ENCODE measurements at regions not wholly inside any gene's neighbourhood (a gene's known extent, or its start where the extent isn't known, plus 50 kb on each side); places are given as distances from the start of the nearest gene placed in this dataset.

DNA sequence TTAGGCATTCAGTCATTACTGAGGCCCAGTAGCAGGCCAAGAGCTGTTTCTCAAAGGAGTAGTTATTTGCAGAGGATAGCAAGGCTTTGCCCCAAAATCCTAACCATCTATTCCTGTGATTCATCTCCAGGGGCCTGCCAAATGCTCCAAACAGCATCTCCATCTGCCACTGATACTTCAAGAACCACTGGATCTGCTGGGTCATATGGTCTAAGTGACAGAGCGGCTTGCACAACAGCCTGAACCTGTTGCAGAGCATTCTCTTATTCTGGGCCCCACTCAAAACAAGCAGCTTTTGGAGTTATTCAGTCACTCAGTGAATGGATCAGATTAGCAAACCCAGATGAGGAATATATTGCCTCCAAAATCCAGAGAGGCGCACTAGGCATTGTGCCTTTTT, 68.8 kb upstream of the ALDH1A3 start:
- Histone ChIP-seq H3K36me3 (replicated peaks in 1 of 2; ENCODE audit: control insufficient read depth in 1 of 2, insufficient read depth in 2 of 2, low read length in 1 of 2) (no peaks in the 10 kb centered on the region), H4K20me1 (ENCODE audit: insufficient read depth) (no peaks in the 10 kb centered on the region), H3K79me2 (ENCODE audit: insufficient read depth) (no peaks in the 10 kb centered on the region), H3F3A (replicated peaks; ENCODE audit: insufficient read depth) (peaks cover 7% of the 10 kb centered on the region), H2AFZ (ENCODE audit: low read depth) (no peak overlapping the region), H3K9ac (no peak overlapping the region), H3K9me3 (no peaks in the 10 kb centered on the region), H3K4me2 (no peak overlapping the region), H3K9me2 (no peaks in the 10 kb centered on the region), H3K4me3 (ENCODE audit: low read depth in 2 of 2, low read length in 1 of 2) (no peak overlapping the region), H3K4me1 (ENCODE audit: control insufficient read depth in 1 of 2, insufficient read depth in 2 of 2, low read depth in 1 of 2, low read length in 1 of 2) (peaks cover 0 to 5% of the 10 kb centered on the region in 2 experiments; a peak in 1 of 4 replicates), H3K27ac (ENCODE audit: low read depth in 2 of 2, low read length in 1 of 2) (no peak overlapping the region), H3K27me3 (ENCODE audit: insufficient read depth) (no peaks in the 10 kb centered on the region)
- ChIA-PET CTCF (interaction anchor here (1.8 kb wide), 1 partner anchor 9 kb away, joined by 4 read pairs; no protein-coding TSS in a partner anchor), POLR2A (no interaction called here)
- WGBS (ENCODE audit: low lambda C conversion rate), result 88% methylated on average over 2 of the region's 2 CpGs
- no peak for DNase-seq
- TF ChIP-seq GABPA (IDR thresholded peaks at IDR 0.05; ENCODE audit: low read depth) (no peak), JUND (IDR thresholded peaks at IDR 0.05) (no peak), POLR2AphosphoS5 (IDR thresholded peaks at IDR 0.05; ENCODE audit: low read depth, low read length) (no peak), FOSL2 (IDR thresholded peaks at IDR 0.05; ENCODE audit: borderline replicate concordance, low read depth) (no peak), SIN3A (IDR thresholded peaks at IDR 0.05; ENCODE audit: borderline replicate concordance, low read depth, low read length) (no peak), TCF12 (IDR thresholded peaks at IDR 0.05) (no peak), ZBTB33 (IDR thresholded peaks at IDR 0.05; ENCODE audit: borderline replicate concordance, low read depth) (no peak)

DNA sequence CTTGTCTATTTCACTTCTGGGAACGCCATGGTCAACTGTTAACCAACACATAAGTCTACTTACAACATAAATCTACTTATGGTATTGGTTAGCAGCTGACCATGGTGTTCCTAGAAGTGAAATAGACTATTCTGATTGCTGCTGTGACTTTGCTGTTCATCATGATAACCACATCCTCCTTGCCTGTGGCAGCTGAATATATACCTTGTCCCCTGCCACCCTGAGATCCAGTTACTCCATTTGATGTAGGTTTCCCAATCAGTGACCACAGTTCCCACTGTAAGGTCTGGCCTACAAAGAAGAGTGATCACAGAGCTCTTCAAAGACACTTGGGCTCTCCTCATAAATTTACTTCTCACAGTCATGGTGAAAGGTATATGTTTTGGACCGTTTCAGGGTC, 66.8 kb upstream of the ALDH1A3 start:
- Histone ChIP-seq H3K4me1 (ENCODE audit: control insufficient read depth in 1 of 2, insufficient read depth in 2 of 2, low read depth in 1 of 2, low read length in 1 of 2) (peaks cover 0 to 5% of the 10 kb centered on the region in 2 experiments; a peak in 1 of 4 replicates), H3F3A (replicated peaks; ENCODE audit: insufficient read depth) (peaks cover 4% of the 10 kb centered on the region), H3K79me2 (ENCODE audit: insufficient read depth) (no peaks in the 10 kb centered on the region), H3K9me2 (no peaks in the 10 kb centered on the region), H3K36me3 (replicated peaks in 1 of 2; ENCODE audit: control insufficient read depth in 1 of 2, insufficient read depth in 2 of 2, low read length in 1 of 2) (no peaks in the 10 kb centered on the region), H3K27ac (ENCODE audit: low read depth in 2 of 2, low read length in 1 of 2) (no peak overlapping the region), H3K4me3 (ENCODE audit: low read depth in 2 of 2, low read length in 1 of 2) (no peak overlapping the region), H4K20me1 (ENCODE audit: insufficient read depth) (no peaks in the 10 kb centered on the region), H3K27me3 (ENCODE audit: insufficient read depth) (no peaks in the 10 kb centered on the region), H3K9ac (no peak overlapping the region), H3K9me3 (no peaks in the 10 kb centered on the region), H3K4me2 (no peak overlapping the region), H2AFZ (ENCODE audit: low read depth) (no peak overlapping the region)
- no peak for TF ChIP-seq USF2 (IDR thresholded peaks at IDR 0.05; ENCODE audit: borderline replicate concordance, low read depth, low read length)
- no peak for TF ChIP-seq EP300 (IDR thresholded peaks at IDR 0.05; ENCODE audit: borderline replicate concordance in 1 of 2, low read depth in 1 of 2, low read length in 1 of 2)
- TF ChIP-seq, protein P1, sequence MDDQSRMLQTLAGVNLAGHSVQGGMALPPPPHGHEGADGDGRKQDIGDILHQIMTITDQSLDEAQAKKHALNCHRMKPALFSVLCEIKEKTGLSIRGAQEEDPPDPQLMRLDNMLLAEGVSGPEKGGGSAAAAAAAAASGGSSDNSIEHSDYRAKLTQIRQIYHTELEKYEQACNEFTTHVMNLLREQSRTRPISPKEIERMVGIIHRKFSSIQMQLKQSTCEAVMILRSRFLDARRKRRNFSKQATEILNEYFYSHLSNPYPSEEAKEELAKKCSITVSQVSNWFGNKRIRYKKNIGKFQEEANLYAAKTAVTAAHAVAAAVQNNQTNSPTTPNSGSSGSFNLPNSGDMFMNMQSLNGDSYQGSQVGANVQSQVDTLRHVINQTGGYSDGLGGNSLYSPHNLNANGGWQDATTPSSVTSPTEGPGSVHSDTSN (IDR thresholded peaks at IDR 0.05), result no peak
- no peak for TF ChIP-seq ZBTB33 (IDR thresholded peaks at IDR 0.05; ENCODE audit: borderline replicate concordance, low read depth)
- no peak for TF ChIP-seq CHD2 (IDR thresholded peaks at IDR 0.05; ENCODE audit: low read length, partially characterized antibody)
- DNase-seq, result no peak
- WGBS (ENCODE audit: low lambda C conversion rate), result 40% methylated on average over 2 of the region's 2 CpGs
- POLR2A ChIA-PET, result no interaction called here
- CTCF ChIA-PET, result interaction anchor here (1.8 kb wide), 1 partner anchor 31 kb away, joined by 4 read pairs; no protein-coding TSS in a partner anchor
